ENCODE measurements at regions not wholly inside any gene's neighbourhood (a gene's known extent, or its start where the extent isn't known, plus 50 kb on each side); places are given as distances from the start of the nearest gene placed in this dataset.

DNA sequence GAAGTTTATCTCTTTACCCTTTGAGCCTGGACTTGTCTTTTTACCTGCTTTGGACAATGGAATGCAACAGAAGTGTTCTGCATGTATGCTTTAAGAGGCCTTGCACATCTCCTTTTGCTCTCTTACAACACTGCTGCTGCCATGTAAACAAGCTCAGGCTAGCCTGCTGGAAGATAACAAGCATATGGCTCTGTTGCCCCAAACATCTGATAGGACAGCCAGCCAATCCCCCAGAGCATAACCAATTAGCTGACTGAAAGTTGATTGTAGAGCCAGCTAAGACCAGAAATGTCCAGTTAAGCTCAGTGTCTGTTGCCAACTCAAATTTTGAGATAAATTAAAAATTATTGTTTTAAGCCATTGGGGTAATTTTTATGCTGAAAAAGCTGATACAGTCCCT lies 510.6 kb upstream of the CNKSR2 start:
- no peak for DNase-seq (ENCODE audit: low read depth in 2 of 2)

- no peak for DNase-seq (ENCODE audit: low read depth in 2 of 2)
Measured at GRCh38 chrX:20861113-20861512, 513.1 kb upstream of the CNKSR2 start.

DNA sequence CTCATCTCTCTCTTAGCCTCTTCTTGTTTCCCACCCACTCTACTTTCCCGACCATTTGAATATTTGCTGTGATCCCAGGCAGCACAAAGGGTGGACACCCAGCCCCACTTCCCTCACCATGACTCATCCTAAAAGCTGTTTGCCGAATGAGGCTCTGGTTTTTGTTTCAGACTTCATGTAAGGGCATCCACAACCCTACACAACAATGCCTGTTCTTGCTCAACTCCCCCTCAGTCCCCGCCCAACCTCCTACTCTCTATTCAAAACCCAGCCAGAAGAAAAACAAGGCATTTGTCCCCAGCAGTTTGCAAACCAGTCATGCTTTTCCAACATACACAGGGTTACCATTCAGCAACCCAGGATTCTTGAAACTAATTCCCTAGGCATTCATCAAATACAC lies 516.5 kb upstream of the CNKSR2 start:
- no peak for DNase-seq (ENCODE audit: low read depth in 2 of 2)

DNA sequence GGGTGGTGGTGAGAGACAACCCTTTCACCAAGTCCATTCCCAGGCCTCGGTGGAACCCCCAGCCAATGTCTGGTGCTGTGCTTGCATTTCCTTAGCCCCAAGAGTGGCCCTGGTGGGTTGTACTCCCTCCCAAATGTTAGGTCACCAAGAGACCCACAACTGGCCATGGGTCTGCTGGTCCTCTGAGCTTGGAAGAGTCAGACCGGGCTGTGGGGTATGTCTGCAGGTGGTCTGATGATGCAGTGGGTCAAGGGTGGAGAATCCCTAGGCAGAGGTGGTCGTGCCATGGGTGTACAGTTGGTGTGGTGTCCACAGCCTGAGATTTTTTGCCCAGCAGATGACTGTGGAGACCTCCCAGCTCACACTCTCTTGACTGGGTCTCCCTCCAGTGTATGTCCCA lies 535.7 kb upstream of the CNKSR2 start:
- DNase-seq (ENCODE audit: low read depth in 2 of 2): no peak

- no peak for DNase-seq (ENCODE audit: low read depth in 2 of 2)
Measured at GRCh38 chrX:20829665-20830491, 544.3 kb upstream of the CNKSR2 start.

DNA sequence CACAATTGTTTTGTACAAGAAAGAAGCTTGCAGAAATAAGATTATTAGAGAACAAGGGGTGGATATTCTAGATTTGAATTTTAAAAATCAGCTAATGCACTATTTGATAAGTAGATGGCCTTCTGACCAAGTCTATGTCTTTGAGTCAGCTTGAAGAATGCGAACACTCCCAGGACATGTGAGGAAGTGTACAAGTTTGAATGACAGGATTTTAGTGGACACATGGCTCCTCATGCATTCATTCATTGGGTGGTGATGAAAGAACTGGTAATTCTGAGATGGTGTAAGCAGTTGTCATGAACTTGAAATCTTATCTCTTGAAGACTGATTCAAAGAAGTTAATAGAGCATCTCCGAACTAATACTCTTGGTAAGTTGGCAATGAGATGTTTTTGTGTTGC lies 548.2 kb upstream of the CNKSR2 start:
- no peak for DNase-seq (ENCODE audit: low read depth in 2 of 2)

DNA sequence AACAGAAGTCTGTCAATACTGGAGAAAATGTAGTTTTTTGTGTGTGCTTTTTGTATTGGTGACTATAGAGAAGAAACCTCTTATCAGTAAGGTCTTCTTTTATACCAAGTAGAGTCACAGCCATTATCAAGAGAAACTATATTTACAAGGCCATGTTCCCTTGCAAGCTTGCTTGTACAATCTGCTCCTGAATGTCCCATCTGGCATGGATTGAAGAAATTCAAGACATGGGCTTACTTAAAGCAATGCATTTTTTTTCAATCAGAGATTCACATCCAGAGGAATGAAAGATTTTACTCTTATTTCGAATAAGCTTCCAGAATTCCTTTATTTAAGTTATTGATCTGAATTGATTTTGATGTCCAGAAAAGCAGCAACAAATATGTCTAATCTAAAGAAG lies 537.3 kb upstream of the RPS6KA3 start:
- DNase-seq (ENCODE audit: low read depth in 2 of 2): no peak

GRCh38 chrX:20802036-20802435 lies 535.3 kb upstream of the RPS6KA3 start:
- DNase-seq (ENCODE audit: low read depth in 2 of 2): no peak

DNA sequence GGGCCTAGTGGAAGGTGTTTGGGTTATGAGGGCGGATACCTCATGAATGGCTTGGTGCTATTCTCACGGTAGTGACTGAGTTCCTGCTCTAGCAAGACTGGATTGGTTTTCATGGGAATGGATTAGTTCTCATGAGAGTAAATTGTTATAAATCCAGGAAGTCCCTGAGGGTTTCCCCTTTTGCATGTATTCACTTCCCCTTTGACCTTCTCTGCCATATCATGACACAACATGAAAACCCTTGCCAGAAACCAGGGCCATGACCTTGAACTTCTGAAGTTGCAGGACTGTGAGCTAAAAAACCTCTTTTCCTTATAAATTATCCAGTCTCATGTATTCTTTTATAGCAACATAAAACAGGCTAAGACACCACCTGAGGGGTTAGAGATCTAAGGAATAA lies 529.7 kb upstream of the RPS6KA3 start:
- DNase-seq (ENCODE audit: low read depth in 2 of 2): no peak

DNA sequence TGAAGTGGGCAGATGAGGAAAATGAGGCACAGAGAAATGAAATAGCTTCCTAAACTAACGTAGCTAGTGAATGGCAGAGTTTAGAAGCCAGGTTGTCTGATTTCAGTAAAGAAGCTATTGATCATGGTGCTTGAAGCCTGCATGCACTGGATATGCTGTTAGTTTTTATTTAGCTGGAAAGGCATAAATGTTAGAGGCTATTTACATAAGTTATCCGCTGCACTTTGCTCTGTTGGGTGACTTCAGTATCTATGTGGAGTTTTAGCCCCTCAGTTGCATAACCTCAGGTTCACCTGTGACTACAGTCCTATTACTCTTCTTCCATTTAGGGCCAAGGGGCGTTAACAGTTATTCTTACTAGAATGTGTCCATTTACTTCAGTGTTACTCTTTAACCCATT lies 522.4 kb upstream of the RPS6KA3 start:
- no peak for DNase-seq (ENCODE audit: low read depth in 2 of 2)

GRCh38 chrX:20767346-20767745 lies 500.6 kb upstream of the RPS6KA3 start:
- no peak for DNase-seq (ENCODE audit: low read depth in 2 of 2)

DNA sequence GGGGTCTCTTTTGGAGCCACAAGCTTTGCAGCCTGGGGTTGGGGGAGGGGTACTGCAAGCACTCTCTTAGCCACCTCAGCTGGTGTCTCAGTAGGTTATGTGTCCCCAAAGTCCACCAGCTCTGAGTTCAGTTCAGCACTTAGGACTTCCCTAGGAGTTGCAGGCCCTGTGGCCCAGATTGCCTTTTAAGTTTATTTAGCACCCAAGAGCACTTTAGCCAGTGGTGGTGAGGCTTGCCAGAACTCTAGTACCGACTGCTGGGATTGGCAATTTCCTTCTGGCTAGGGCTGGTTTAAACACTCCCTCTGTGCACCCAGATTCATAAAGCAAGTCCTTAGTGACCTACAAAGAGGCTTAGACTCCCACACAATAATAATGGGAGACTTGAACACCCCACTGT lies 489.9 kb upstream of the RPS6KA3 start:
- no peak for DNase-seq (ENCODE audit: low read depth in 2 of 2)

DNA sequence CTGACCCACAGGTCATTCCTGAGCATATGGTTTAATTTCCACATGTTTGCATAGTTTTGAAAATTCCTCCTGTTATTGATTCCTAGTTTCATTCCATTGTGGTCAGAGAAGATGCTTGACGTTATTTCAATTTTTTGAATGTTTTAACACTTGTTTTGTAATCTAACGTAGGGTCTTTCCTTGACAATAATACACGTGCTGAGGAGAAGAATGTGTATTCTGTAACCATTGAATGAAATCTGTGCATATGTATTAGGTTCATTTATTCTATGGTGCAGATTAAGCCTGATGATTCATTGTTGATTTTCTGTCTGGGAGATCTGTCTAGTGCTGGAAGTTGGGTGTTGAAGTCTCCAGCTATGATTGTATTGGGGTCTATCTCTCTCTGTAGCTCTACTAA lies 486.4 kb upstream of the RPS6KA3 start:
- no peak for DNase-seq (ENCODE audit: low read depth in 2 of 2)

GRCh38 chrX:20746690-20747089 lies 480.0 kb upstream of the RPS6KA3 start:
- no peak for DNase-seq (ENCODE audit: low read depth in 2 of 2)

- DNase-seq (ENCODE audit: low read depth in 2 of 2): no peak
Measured at GRCh38 chrX:20743046-20743445, 476.3 kb upstream of the RPS6KA3 start.

DNA sequence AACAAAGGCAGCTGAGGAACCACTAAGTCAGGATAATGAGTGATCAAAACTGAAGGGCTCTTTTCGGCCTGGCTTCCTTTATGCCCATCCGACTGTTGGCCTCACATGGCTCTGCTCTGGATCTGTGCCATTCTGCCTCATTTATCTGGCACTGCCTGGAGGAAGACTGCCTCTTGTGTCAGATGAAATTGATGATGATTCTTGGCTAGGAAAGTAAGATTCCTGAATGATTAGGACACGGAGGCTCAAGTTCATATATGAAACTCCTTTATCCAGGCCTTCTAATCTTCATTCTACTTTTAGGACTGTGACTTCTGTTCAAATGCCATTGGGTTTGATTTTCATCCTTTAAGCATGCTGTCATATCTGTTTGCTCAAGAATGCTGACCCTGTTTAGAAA lies 475.4 kb upstream of the RPS6KA3 start:
- DNase-seq (ENCODE audit: low read depth in 2 of 2): no peak

- no peak for DNase-seq (ENCODE audit: low read depth in 2 of 2)
Measured at GRCh38 chrX:20740443-20740842, 473.7 kb upstream of the RPS6KA3 start.

- no peak for DNase-seq (ENCODE audit: low read depth in 2 of 2)
Measured at GRCh38 chrX:20739038-20739745, 472.5 kb upstream of the RPS6KA3 start.

DNA sequence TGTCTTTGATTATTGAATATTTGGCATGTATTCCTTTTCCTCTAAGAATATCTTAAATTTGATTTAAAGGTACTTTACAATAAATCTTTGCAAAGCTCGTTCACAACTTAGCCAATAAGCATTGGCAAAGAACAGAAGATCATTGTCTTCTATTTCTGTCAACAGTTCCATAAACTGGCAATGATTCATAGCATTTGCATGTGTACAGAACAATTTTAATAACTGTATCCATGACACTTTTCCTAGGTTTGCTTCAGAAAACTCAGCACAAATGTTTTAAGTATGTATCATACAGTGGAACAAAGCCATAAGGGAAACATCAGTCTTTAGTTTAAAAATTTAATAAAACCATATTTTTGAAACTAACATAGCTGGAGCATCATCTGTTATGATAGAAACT lies 462.7 kb upstream of the RPS6KA3 start:
- no peak for DNase-seq (ENCODE audit: low read depth in 2 of 2)

- no peak for DNase-seq (ENCODE audit: low read depth in 2 of 2)
Measured at GRCh38 chrX:20727447-20727846, 460.7 kb upstream of the RPS6KA3 start.

- no peak for DNase-seq (ENCODE audit: low read depth in 2 of 2)
Measured at GRCh38 chrX:20720954-20721626, 454.4 kb upstream of the RPS6KA3 start.

GRCh38 chrX:20718592-20719380 lies 452.1 kb upstream of the RPS6KA3 start:
- no peak for DNase-seq (ENCODE audit: low read depth in 2 of 2)

Measured in stimulated activated CD4-positive, alpha-beta T cell treated with anti-CD3 and anti-CD28 coated beads, Interleukin-1b, Interleukin-23, amount 100 ng/mL, for 1 hour (primary cell).